ENCODE measurements at regions not wholly inside any gene's neighbourhood (a gene's known extent, or its start where the extent isn't known, plus 50 kb on each side); places are given as distances from the start of the nearest gene placed in this dataset.

DNA sequence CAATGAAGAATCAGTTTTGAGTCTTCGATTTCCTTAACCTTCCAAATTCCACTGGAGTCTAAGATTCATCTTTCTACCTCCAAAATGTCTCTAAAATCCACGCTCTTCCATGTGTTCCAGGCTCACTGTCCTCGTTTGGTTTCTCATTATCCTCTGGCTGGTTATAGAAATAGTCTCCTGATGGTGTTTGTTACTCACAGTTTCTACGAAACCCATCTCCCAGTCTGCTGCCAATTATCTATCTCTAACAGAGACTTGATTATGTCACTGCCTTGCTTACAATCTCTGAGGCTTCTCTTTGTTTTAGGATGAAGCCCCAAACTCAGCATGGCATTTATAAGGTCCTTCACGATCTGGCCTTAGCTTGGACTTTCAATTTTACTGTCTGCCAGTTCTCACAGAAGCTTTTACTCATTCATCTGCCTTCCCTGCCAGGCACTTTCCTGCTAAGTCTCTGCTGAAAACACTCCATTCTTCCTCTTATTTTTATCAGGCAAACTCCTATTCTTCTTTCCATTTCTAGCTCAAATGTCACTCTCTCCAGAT, 339.6 kb upstream of the SGCD start:
- no peaks in the 10 kb centered on the region for H3K4me1 Mint-ChIP-seq
- no peaks in the 10 kb centered on the region for H3K36me3 Mint-ChIP-seq (ENCODE audit: low read depth)
- H3K4me3 Mint-ChIP-seq, result no peak overlapping the region
- no peaks in the 10 kb centered on the region for H3K27me3 Mint-ChIP-seq
- H3K27ac Mint-ChIP-seq, result no peak overlapping the region
- ATAC-seq (replicated peaks), result no peak
- no peaks in the 10 kb centered on the region for H3K9me3 Mint-ChIP-seq

DNA sequence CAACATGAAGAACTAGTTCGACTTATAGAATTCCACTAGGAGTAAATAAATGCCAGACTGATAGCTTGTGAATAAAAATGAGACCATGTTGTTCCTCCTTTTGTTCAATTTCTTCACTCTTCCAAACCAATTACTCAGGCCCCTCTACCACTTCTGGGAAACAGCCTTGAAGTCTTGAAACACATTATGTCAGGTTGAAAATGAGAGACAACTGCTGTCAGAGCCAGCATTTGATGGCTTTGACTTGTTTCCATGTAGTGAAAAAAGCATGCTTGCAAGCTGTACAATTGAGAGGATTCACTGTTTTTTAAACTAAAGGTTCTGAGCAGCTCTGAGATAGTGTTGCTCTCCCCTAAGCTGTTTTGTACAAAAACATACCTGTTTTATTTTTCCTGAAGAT, 337.1 kb upstream of the SGCD start:
- Mint-ChIP-seq H3K27ac (no peak overlapping the region), H3K9me3 (peaks cover 4% of the 10 kb centered on the region), H3K4me1 (no peaks in the 10 kb centered on the region), H3K4me3 (no peak overlapping the region), H3K36me3 (ENCODE audit: low read depth) (no peaks in the 10 kb centered on the region), H3K27me3 (peaks cover 4% of the 10 kb centered on the region)
- ATAC-seq (replicated peaks), result no peak

DNA sequence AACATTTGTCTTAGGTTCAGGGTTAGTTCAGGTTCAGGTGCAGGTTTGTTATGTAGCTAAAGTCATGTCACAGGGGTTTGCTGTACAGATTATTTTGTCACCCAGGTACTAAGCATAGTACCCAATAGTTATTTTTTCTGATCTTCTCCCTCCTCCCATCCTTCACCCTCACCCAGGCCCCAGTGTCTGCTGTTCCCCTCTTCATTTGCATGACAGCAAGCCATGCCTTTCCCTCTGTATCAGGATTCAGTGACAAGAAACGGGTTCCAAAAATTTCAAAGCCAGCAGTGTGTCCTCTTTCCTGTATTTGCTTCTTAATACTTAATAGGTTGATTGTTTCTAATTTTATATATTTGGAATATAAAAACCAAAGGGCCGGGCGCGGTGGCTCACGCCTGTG, 330.8 kb upstream of the SGCD start:
- Mint-ChIP-seq H3K4me1 (no peaks in the 10 kb centered on the region), H3K27ac (no peak overlapping the region), H3K27me3 (peaks cover 9% of the 10 kb centered on the region), H3K4me3 (no peak overlapping the region), H3K9me3 (peaks cover 4% of the 10 kb centered on the region), H3K36me3 (ENCODE audit: low read depth) (no peaks in the 10 kb centered on the region)
- ATAC-seq (replicated peaks), result no peak

DNA sequence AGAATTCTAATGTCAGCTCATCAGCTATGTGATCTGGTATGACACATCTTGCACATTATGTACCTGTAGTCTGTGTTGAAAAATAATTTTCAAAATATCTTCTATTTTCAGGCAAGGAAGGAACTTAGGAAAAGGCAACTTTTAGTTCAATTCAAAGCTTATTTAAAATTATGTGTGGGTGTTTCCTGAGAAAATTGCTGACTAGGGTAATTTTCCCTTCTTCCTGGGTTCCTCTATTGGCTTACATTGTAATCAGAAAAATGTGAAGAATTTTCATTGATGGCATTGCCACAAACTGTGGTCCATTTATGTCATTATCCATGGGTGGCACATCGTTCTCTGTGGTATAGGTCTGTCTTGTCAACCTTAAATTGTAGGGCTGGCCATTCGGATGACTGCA, 328.7 kb upstream of the SGCD start:
- no peaks in the 10 kb centered on the region for H3K4me1 Mint-ChIP-seq
- H3K27me3 Mint-ChIP-seq, result peaks cover 9% of the 10 kb centered on the region
- H3K9me3 Mint-ChIP-seq, result peaks cover 4% of the 10 kb centered on the region
- H3K36me3 Mint-ChIP-seq (ENCODE audit: low read depth), result no peaks in the 10 kb centered on the region
- ATAC-seq (replicated peaks), result no peak
- no peak overlapping the region for H3K27ac Mint-ChIP-seq
- H3K4me3 Mint-ChIP-seq, result no peak overlapping the region

DNA sequence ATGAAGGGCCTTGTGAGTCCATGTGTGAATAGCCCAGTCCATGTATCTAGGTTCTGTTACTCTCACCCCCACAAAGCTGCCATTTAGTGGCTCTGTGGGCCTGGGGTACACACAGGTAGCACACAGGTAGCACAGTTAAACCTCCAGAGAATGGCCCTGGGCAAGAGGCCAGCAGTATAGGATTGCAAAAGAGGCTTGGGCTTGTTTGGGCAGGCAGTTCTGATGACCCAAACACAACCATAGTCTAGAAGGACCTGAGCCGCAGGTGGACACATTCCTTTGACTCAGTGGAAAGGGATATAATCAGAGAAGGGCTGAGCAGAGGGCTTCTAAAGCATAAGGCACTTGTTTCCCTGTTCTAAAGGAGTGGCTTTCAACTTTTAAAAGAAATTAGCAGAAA, 326.8 kb upstream of the SGCD start:
- Mint-ChIP-seq H3K27me3 (peaks cover 4% of the 10 kb centered on the region), H3K36me3 (ENCODE audit: low read depth) (no peaks in the 10 kb centered on the region), H3K4me1 (no peaks in the 10 kb centered on the region), H3K27ac (no peak overlapping the region), H3K9me3 (no peaks in the 10 kb centered on the region), H3K4me3 (no peak overlapping the region)
- ATAC-seq (replicated peaks), result no peak

DNA sequence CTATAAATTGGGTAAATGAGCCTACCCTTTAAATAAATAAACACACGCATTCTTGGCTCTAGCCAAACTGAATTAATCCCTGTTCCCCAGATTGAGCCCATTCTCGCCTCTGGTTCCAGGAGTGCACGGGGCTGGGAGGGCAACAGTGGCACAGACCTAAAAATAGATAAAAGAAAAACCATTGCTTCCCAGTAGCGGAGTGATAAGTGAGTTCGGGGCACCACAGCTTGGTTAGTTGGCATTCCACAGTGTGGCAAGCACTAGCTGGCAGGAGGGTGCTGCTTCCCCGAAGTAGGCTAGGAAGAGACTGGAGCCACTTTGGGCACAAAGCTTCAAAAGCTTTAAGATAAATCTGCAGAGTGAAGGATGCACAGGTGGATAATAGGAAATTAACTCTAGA, 322.2 kb upstream of the SGCD start:
- H3K27ac Mint-ChIP-seq, result no peak overlapping the region
- no peaks in the 10 kb centered on the region for H3K36me3 Mint-ChIP-seq (ENCODE audit: low read depth)
- no peak overlapping the region for H3K4me3 Mint-ChIP-seq
- no peaks in the 10 kb centered on the region for H3K9me3 Mint-ChIP-seq
- H3K4me1 Mint-ChIP-seq, result no peaks in the 10 kb centered on the region
- no peak for ATAC-seq (replicated peaks)
- peaks cover 13% of the 10 kb centered on the region for H3K27me3 Mint-ChIP-seq

DNA sequence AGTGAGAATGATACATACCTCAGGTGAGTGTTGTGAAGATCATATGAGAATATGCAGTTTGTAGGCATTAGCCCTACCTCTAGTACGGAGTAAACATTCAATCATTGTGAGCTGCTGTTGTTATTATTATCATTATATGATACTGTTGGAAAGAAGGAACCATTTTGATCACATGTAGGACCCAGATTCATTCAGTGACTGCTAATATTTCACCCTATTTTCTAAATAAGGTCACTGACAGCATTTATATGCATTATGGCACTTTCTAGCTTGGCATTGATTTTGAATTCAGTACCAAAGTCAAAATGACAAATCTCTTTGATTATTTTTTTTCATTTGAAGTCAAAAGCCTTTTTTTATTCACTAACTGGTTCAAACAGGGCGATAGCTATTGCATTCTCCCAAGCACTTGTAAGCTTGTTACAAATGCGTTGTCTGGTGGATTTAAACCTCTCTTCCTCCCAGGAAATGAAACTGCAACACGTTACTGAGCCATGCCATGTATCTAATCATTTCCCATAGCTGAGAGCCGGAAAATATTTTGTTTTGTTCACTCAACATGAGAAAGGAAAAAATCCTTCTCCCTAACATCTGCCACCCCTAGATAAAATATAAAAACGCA, 320.8 kb upstream of the SGCD start:
- Mint-ChIP-seq H3K4me3 (no peak overlapping the region), H3K36me3 (ENCODE audit: low read depth) (no peaks in the 10 kb centered on the region), H3K4me1 (no peaks in the 10 kb centered on the region), H3K9me3 (no peaks in the 10 kb centered on the region), H3K27ac (no peak overlapping the region), H3K27me3 (peaks cover 13% of the 10 kb centered on the region)
- no peak for ATAC-seq (replicated peaks)

DNA sequence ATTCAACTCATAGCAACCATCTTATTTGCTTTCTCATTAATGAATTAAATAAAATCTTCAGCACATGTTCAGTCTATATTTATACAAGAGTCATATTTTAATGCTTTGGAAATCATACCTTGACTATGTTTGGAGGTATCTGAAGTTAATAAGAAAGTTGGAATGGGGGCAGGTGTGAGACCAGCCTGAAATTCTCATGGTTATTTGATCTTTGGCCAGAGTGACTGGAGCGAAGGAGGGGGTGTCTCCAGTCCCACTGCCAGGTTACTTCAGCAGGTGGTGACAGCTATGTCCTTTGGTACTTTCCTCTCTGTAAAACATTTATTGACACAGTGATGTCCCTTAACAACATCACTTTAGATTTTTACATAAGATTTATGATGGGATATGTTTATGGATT, 318.1 kb upstream of the SGCD start:
- H3K27me3 Mint-ChIP-seq, result peaks cover 13% of the 10 kb centered on the region
- H3K9me3 Mint-ChIP-seq, result no peaks in the 10 kb centered on the region
- no peak overlapping the region for H3K27ac Mint-ChIP-seq
- H3K4me1 Mint-ChIP-seq, result no peaks in the 10 kb centered on the region
- no peaks in the 10 kb centered on the region for H3K36me3 Mint-ChIP-seq (ENCODE audit: low read depth)
- H3K4me3 Mint-ChIP-seq, result no peak overlapping the region
- ATAC-seq (replicated peaks), result no peak

DNA sequence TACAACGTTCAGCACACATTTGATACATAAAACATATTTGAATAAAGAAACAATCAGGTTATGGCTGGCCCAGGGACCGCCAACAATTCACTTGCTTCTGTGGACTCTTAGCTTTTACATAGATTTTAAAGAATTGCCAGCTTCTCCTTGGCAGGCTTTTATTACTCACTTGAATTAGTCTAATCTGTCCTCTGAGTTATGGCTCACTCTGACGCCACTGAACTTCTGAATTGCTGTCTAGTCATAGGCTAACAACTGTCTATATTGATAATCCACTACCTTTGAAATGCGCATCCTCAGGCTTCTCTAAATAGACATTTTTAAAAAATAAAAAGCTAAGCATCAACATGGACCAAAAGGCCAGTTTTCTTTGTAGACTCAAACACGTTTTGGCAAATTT, 317.4 kb upstream of the SGCD start:
- no peaks in the 10 kb centered on the region for H3K4me1 Mint-ChIP-seq
- H3K9me3 Mint-ChIP-seq, result no peaks in the 10 kb centered on the region
- H3K4me3 Mint-ChIP-seq, result no peak overlapping the region
- H3K36me3 Mint-ChIP-seq (ENCODE audit: low read depth), result no peaks in the 10 kb centered on the region
- peaks cover 13% of the 10 kb centered on the region for H3K27me3 Mint-ChIP-seq
- ATAC-seq (replicated peaks), result no peak
- no peak overlapping the region for H3K27ac Mint-ChIP-seq

DNA sequence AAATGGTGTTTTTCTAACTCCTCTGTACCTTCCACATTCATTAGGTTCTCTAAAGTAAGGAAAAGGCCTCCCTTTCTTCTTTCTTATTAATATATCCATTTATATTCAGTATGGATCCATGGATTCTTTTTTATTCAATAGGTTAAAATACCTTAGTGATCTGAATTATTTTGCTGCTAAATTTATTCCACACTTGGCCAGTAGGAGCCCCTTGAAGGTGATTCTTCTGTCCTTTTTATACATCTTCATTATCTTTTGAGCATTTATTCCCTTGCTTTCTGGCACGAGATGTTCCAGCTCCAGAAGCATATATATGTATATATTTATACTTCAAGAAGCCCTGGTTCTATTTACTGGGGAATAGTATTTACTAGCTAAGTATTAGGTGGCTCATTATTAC, 311.8 kb upstream of the SGCD start:
- H3K36me3 Mint-ChIP-seq (ENCODE audit: low read depth), result no peaks in the 10 kb centered on the region
- no peaks in the 10 kb centered on the region for H3K4me1 Mint-ChIP-seq
- no peak overlapping the region for H3K4me3 Mint-ChIP-seq
- H3K27ac Mint-ChIP-seq, result no peak overlapping the region
- H3K27me3 Mint-ChIP-seq, result peaks cover 8% of the 10 kb centered on the region
- H3K9me3 Mint-ChIP-seq, result no peaks in the 10 kb centered on the region
- ATAC-seq (replicated peaks), result no peak

DNA sequence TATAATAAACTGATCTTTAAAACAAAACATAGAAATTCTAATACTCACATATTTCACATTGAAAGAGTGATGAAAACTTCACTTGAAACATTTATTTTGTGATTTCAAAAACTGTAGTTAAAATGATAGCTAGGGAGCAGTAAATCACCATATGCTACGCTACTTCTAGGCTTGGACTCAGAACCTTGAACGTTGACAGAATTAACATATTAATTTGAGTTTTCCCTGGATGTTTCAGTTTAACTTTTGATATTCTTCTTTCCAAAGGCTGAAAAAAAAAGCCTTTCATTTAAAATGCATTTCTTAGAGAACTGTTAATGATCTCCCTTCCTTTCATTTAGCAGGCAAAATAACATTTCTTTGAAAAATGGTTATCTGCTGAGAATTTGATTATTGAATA, 307.8 kb upstream of the SGCD start:
- H3K27ac Mint-ChIP-seq, result no peak overlapping the region
- H3K9me3 Mint-ChIP-seq, result no peaks in the 10 kb centered on the region
- ATAC-seq (replicated peaks), result no peak
- H3K4me1 Mint-ChIP-seq, result no peaks in the 10 kb centered on the region
- no peaks in the 10 kb centered on the region for H3K36me3 Mint-ChIP-seq (ENCODE audit: low read depth)
- H3K27me3 Mint-ChIP-seq, result peaks cover 11% of the 10 kb centered on the region
- no peak overlapping the region for H3K4me3 Mint-ChIP-seq

DNA sequence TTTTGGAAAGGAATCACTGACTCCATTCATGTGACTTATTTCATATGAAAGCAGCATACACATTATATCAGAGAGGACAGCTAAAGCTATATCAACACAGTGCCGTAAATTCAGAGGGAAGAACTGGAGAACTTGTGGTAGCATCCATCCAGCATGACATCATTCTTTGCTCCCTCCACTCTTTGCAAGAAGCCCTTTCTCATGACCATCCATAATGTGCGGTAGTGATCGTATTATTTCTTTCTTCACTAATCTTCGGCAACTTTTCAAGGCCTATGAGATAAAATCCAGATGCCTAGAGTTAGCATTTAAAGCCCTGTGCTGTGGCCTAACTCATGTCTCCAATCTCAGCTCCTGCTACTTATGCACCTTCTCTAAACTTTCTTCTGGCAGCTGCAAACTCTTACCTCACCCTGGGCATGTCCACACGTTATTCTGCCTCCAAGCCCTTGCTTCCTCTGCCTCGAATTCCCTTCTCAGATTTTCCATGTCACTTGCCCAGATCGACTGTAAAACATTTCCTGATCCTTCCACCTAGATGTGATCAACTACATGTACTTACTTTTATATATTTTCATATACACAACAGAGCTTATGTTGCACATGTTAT, 307.3 kb upstream of the SGCD start:
- H3K27ac Mint-ChIP-seq, result no peak overlapping the region
- peaks cover 11% of the 10 kb centered on the region for H3K27me3 Mint-ChIP-seq
- no peaks in the 10 kb centered on the region for H3K9me3 Mint-ChIP-seq
- no peak overlapping the region for H3K4me3 Mint-ChIP-seq
- H3K4me1 Mint-ChIP-seq, result no peaks in the 10 kb centered on the region
- H3K36me3 Mint-ChIP-seq (ENCODE audit: low read depth), result no peaks in the 10 kb centered on the region
- no peak for ATAC-seq (replicated peaks)

DNA sequence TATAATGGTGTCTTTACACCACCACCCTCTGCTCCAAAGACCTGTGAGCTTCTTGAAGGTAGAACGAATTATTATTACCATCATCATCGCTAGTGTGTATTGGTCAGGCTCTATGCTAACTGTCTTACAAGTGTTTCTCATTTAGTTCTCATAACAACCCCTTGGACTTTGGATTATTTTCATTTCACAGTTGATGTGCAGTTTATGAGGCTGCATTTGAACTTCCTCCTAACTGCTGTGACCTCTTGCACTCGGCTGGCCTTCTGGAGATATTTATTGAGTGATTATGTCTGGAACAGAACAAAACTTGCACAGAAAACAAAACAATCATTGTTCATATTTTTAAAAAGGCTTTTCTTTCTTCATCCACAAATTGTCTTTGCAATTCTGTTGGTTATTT, 306.3 kb upstream of the SGCD start:
- H3K4me3 Mint-ChIP-seq, result no peak overlapping the region
- H3K9me3 Mint-ChIP-seq, result no peaks in the 10 kb centered on the region
- no peak for ATAC-seq (replicated peaks)
- no peaks in the 10 kb centered on the region for H3K36me3 Mint-ChIP-seq (ENCODE audit: low read depth)
- H3K27me3 Mint-ChIP-seq, result peaks cover 11% of the 10 kb centered on the region
- no peaks in the 10 kb centered on the region for H3K4me1 Mint-ChIP-seq
- H3K27ac Mint-ChIP-seq, result no peak overlapping the region

DNA sequence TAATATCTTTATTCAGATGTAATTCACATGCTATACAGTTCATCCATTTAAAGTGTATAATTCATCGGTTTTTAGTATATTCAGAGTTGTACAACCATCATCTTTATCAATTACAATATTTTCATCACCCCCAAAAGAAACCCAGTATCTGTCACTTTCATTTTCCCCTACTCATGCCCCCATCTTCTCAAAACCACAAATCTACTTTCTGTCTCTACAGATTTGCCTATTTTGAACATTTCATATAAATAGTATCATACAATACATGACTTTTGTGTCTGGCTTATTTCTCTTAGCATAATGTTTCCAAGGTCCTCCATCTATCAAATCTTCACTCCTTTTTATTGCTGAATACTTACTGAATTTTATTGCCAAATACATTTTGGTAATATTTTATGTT, 305.1 kb upstream of the SGCD start:
- H3K27me3 Mint-ChIP-seq, result peaks cover 8% of the 10 kb centered on the region
- H3K4me1 Mint-ChIP-seq, result no peaks in the 10 kb centered on the region
- no peaks in the 10 kb centered on the region for H3K9me3 Mint-ChIP-seq
- no peaks in the 10 kb centered on the region for H3K36me3 Mint-ChIP-seq (ENCODE audit: low read depth)
- no peak overlapping the region for H3K4me3 Mint-ChIP-seq
- H3K27ac Mint-ChIP-seq, result no peak overlapping the region
- ATAC-seq (replicated peaks), result no peak

DNA sequence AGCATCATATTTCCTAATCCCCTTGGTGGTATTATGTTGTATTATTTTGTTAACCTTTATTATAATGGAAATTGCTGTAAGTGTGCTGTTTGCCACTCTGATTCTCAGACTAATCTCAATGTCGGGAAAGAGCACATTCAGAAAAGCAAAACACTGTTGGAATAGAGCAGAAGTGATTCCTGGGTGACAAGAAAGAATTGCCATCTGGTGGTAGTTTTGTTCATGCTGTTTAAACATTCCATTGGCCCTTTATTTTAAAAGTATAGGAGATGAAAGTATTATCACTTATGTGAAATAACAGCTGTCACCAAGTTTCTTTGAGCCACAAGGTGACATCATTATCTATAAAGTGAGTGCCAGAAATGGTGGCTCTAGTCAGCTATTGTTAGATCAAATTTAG, 301.3 kb upstream of the SGCD start:
- no peaks in the 10 kb centered on the region for H3K9me3 Mint-ChIP-seq
- peaks cover 4% of the 10 kb centered on the region for H3K27me3 Mint-ChIP-seq
- no peak for ATAC-seq (replicated peaks)
- no peak overlapping the region for H3K27ac Mint-ChIP-seq
- no peaks in the 10 kb centered on the region for H3K36me3 Mint-ChIP-seq (ENCODE audit: low read depth)
- no peak overlapping the region for H3K4me3 Mint-ChIP-seq
- no peaks in the 10 kb centered on the region for H3K4me1 Mint-ChIP-seq

DNA sequence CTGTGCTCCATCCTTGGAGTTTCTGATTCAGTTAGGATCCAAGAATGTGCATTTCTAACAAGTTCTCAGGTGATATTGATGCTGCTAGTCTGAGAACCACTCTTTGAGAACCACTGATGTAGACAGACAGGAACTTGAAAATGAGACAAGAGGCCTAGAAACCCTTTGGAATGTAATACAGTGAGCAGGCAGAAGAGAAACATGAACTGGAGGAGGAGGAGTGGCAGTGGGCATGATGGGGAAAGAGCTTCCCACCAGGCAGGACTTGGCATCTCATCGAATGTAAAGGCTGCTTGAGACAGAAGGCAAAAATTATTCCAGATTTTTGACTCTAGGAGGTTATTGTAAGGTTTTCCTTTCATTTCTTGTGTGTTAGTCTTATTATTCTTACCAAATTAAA, 295.8 kb upstream of the SGCD start:
- Mint-ChIP-seq H3K9me3 (no peaks in the 10 kb centered on the region), H3K27me3 (no peaks in the 10 kb centered on the region), H3K27ac (no peak overlapping the region), H3K4me1 (no peaks in the 10 kb centered on the region), H3K36me3 (ENCODE audit: low read depth) (no peaks in the 10 kb centered on the region), H3K4me3 (no peak overlapping the region)
- no peak for ATAC-seq (replicated peaks)

Measured in activated T-helper 17 cell treated with anti-CD3 and anti-CD28 coated beads, Interleukin-2, amount 50 U/mL, for 72 hours (primary cell).